ENCODE measurements at regions not wholly inside any gene's neighbourhood (a gene's known extent, or its start where the extent isn't known, plus 50 kb on each side); places are given as distances from the start of the nearest gene placed in this dataset.

DNA sequence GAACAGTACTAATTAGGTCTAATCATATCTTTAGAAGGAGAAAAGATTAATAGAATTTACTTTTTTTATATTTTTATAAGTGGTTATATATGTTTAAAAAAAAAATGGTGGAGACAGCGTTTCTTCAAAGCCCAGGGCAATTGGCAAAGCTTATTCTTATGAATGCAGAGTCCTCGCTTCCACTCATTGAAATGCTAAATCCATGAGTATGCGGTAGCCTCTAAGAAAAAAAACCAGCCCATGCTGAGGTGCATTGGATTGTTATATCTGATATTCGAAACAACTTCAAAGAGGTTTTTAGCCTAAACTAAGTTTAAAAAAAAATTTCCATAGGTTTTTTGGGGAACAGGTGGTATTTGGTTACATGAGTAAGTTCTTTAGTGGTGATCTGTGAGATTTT is 142.8 kb downstream of the GOLIM4 start:
- TF ChIP-seq YY1 (IDR thresholded peaks at IDR 0.05; ENCODE audit: insufficient read depth, insufficient read length): no peak
- no peak for TF ChIP-seq ZNF274 (IDR thresholded peaks at IDR 0.05; ENCODE audit: low read depth, low read length)
- no peak for TF ChIP-seq SUZ12 (IDR thresholded peaks at IDR 0.05; ENCODE audit: extremely low read depth, insufficient read depth, insufficient read length)

Data from NT2/D1 (cell line).